ENCODE measurements at regions not wholly inside any gene's neighbourhood (a gene's known extent, or its start where the extent isn't known, plus 50 kb on each side); places are given as distances from the start of the nearest gene placed in this dataset.

GRCh38 chr7:153628406-153628805, 423.8 kb upstream of the DPP6 start:
- Histone ChIP-seq H3K9me3 (ENCODE audit: low read length) (no peaks in the 10 kb centered on the region), H3K27me3 (ENCODE audit: insufficient read depth, low read length, poor library complexity, severe bottlenecking) (no peaks in the 10 kb centered on the region), H3K36me3 (ENCODE audit: insufficient read depth, low read length) (no peaks in the 10 kb centered on the region), H3K27ac (ENCODE audit: low read depth, low read length) (no peak overlapping the region), H3K4me1 (ENCODE audit: insufficient read depth, low read length) (no peaks in the 10 kb centered on the region), H3K4me3 (ENCODE audit: low read length) (no peak overlapping the region)
- ChIA-PET POLR2A (no interaction called here), CTCF (no interaction called here)
- DNase-seq: no peak
- Mint-ChIP-seq H3K36me3 (no peaks in the 10 kb centered on the region), H3K9me3 (peaks cover under 1 to 22% (median 8%) of the 10 kb centered on the region in 5 donors), H3K4me3 (no peak overlapping the region), H3K27me3 (no peaks in the 10 kb centered on the region), H3K4me1 (no peaks in the 10 kb centered on the region), H3K27ac (no peak overlapping the region)

GRCh38 chr7:153628825-153629224, 423.4 kb upstream of the DPP6 start:
- H3K4me3 Mint-ChIP-seq: no peak overlapping the region
- H3K4me1 Mint-ChIP-seq: no peaks in the 10 kb centered on the region
- H3K36me3 Mint-ChIP-seq: no peaks in the 10 kb centered on the region
- no peak for DNase-seq
- no peaks in the 10 kb centered on the region for H3K9me3 ChIP-seq (ENCODE audit: low read length)
- no peak overlapping the region for H3K4me3 ChIP-seq (ENCODE audit: low read length)
- no peaks in the 10 kb centered on the region for H3K27me3 ChIP-seq (ENCODE audit: insufficient read depth, low read length, poor library complexity, severe bottlenecking)
- H3K36me3 ChIP-seq (ENCODE audit: insufficient read depth, low read length): no peaks in the 10 kb centered on the region
- CTCF ChIA-PET: no interaction called here
- no peaks in the 10 kb centered on the region for H3K4me1 ChIP-seq (ENCODE audit: insufficient read depth, low read length)
- no peak overlapping the region for H3K27ac ChIP-seq (ENCODE audit: low read depth, low read length)
- POLR2A ChIA-PET: no interaction called here
- H3K27me3 Mint-ChIP-seq: no peaks in the 10 kb centered on the region
- no peak overlapping the region for H3K27ac Mint-ChIP-seq
- H3K9me3 Mint-ChIP-seq: peaks cover 0 to 22% (median 7%) of the 10 kb centered on the region in 5 donors

- Histone ChIP-seq H3K27ac (ENCODE audit: low read depth, low read length) (no peak overlapping the region), H3K27me3 (ENCODE audit: insufficient read depth, low read length, poor library complexity, severe bottlenecking) (no peaks in the 10 kb centered on the region), H3K9me3 (ENCODE audit: low read length) (no peaks in the 10 kb centered on the region), H3K4me1 (ENCODE audit: insufficient read depth, low read length) (no peaks in the 10 kb centered on the region), H3K4me3 (ENCODE audit: low read length) (no peak overlapping the region), H3K36me3 (ENCODE audit: insufficient read depth, low read length) (no peaks in the 10 kb centered on the region)
- H3K36me3 Mint-ChIP-seq: no peaks in the 10 kb centered on the region
- H3K27me3 Mint-ChIP-seq: no peaks in the 10 kb centered on the region
- H3K4me3 Mint-ChIP-seq: no peak overlapping the region
- peaks cover 13 to 25% (median 15%) of the 10 kb centered on the region in 5 donors for H3K9me3 Mint-ChIP-seq
- no peak for DNase-seq
- ChIA-PET CTCF (no interaction called here), POLR2A (no interaction called here)
- no peaks in the 10 kb centered on the region for H3K4me1 Mint-ChIP-seq
- H3K27ac Mint-ChIP-seq: no peak overlapping the region
These were observed 413.3 kb upstream of the DPP6 start for GRCh38 chr7:153638821-153639435.

- H3K36me3 Mint-ChIP-seq: no peaks in the 10 kb centered on the region
These were observed 411.6 kb upstream of the DPP6 start for GRCh38 chr7:153640586-153640985.

GRCh38 chr7:153641199-153641598, 411.0 kb upstream of the DPP6 start:
- Mint-ChIP-seq H3K27ac (no peak overlapping the region), H3K27me3 (no peaks in the 10 kb centered on the region), H3K36me3 (no peaks in the 10 kb centered on the region), H3K4me3 (no peak overlapping the region), H3K9me3 (peaks cover 17 to 29% (median 20%) of the 10 kb centered on the region in 5 donors), H3K4me1 (no peaks in the 10 kb centered on the region)
- H3K9me3 ChIP-seq (ENCODE audit: low read length): no peaks in the 10 kb centered on the region
- DNase-seq: no peak
- no peak overlapping the region for H3K4me3 ChIP-seq (ENCODE audit: low read length)
- no peaks in the 10 kb centered on the region for H3K4me1 ChIP-seq (ENCODE audit: insufficient read depth, low read length)
- ChIA-PET POLR2A (no interaction called here), CTCF (no interaction called here)
- no peaks in the 10 kb centered on the region for H3K27me3 ChIP-seq (ENCODE audit: insufficient read depth, low read length, poor library complexity, severe bottlenecking)
- no peaks in the 10 kb centered on the region for H3K36me3 ChIP-seq (ENCODE audit: insufficient read depth, low read length)
- no peak overlapping the region for H3K27ac ChIP-seq (ENCODE audit: low read depth, low read length)

More at GRCh38 chr7:153640586-153640985, 411.6 kb upstream of the DPP6 start:
- H3K27me3 Mint-ChIP-seq: no peaks in the 10 kb centered on the region
- ChIA-PET POLR2A (no interaction called here), CTCF (no interaction called here)
- no peaks in the 10 kb centered on the region for H3K4me1 ChIP-seq (ENCODE audit: insufficient read depth, low read length)
- H3K4me3 ChIP-seq (ENCODE audit: low read length): no peak overlapping the region
- peaks cover 17 to 28% (median 20%) of the 10 kb centered on the region in 5 donors for H3K9me3 Mint-ChIP-seq
- H3K4me3 Mint-ChIP-seq: no peak overlapping the region
- H3K4me1 Mint-ChIP-seq: no peaks in the 10 kb centered on the region
- H3K27me3 ChIP-seq (ENCODE audit: insufficient read depth, low read length, poor library complexity, severe bottlenecking): no peaks in the 10 kb centered on the region
- DNase-seq: no peak
- H3K27ac Mint-ChIP-seq: no peak overlapping the region
- no peak overlapping the region for H3K27ac ChIP-seq (ENCODE audit: low read depth, low read length)
- H3K9me3 ChIP-seq (ENCODE audit: low read length): no peaks in the 10 kb centered on the region
- H3K36me3 ChIP-seq (ENCODE audit: insufficient read depth, low read length): no peaks in the 10 kb centered on the region

- Mint-ChIP-seq H3K4me1 (no peaks in the 10 kb centered on the region), H3K9me3 (peaks cover 10 to 35% (median 21%) of the 10 kb centered on the region in 5 donors), H3K4me3 (no peak overlapping the region), H3K27ac (no peak overlapping the region), H3K36me3 (no peaks in the 10 kb centered on the region), H3K27me3 (no peaks in the 10 kb centered on the region)
- H3K4me1 ChIP-seq (ENCODE audit: insufficient read depth, low read length): no peaks in the 10 kb centered on the region
- no peaks in the 10 kb centered on the region for H3K36me3 ChIP-seq (ENCODE audit: insufficient read depth, low read length)
- POLR2A ChIA-PET: no interaction called here
- no peak overlapping the region for H3K4me3 ChIP-seq (ENCODE audit: low read length)
- no peak overlapping the region for H3K27ac ChIP-seq (ENCODE audit: low read depth, low read length)
- CTCF ChIA-PET: no interaction called here
- H3K27me3 ChIP-seq (ENCODE audit: insufficient read depth, low read length, poor library complexity, severe bottlenecking): no peaks in the 10 kb centered on the region
- H3K9me3 ChIP-seq (ENCODE audit: low read length): no peaks in the 10 kb centered on the region
- no peak for DNase-seq
These were observed 409.2 kb upstream of the DPP6 start for GRCh38 chr7:153642989-153643388.

- H3K4me1 ChIP-seq (ENCODE audit: insufficient read depth, low read length): no peaks in the 10 kb centered on the region
- ChIA-PET POLR2A (no interaction called here), CTCF (no interaction called here)
- Mint-ChIP-seq H3K9me3 (peaks cover 0 to 17% (median 12%) of the 10 kb centered on the region in 5 donors), H3K4me1 (no peaks in the 10 kb centered on the region), H3K27me3 (peaks cover 0 to 2% of the 10 kb centered on the region in 2 donors), H3K36me3 (peaks cover 0 to 1% (median 0%) of the 10 kb centered on the region in 3 donors), H3K4me3 (no peak overlapping the region), H3K27ac (no peak overlapping the region)
- no peak overlapping the region for H3K27ac ChIP-seq (ENCODE audit: low read depth, low read length)
- H3K27me3 ChIP-seq (ENCODE audit: insufficient read depth, low read length, poor library complexity, severe bottlenecking): no peaks in the 10 kb centered on the region
- H3K36me3 ChIP-seq (ENCODE audit: insufficient read depth, low read length): no peaks in the 10 kb centered on the region
- H3K4me3 ChIP-seq (ENCODE audit: low read length): no peak overlapping the region
- DNase-seq: no peak
- H3K9me3 ChIP-seq (ENCODE audit: low read length): no peaks in the 10 kb centered on the region
These were observed 394.9 kb upstream of the DPP6 start for GRCh38 chr7:153657182-153657800.

GRCh38 chr7:153675131-153675530, 377.1 kb upstream of the DPP6 start:
- Mint-ChIP-seq H3K27ac (no peak overlapping the region), H3K4me1 (no peaks in the 10 kb centered on the region), H3K9me3 (peaks cover 0 to 17% (median 5%) of the 10 kb centered on the region in 5 donors), H3K36me3 (no peaks in the 10 kb centered on the region), H3K4me3 (no peak overlapping the region), H3K27me3 (peaks cover 0 to 1% of the 10 kb centered on the region in 2 donors)
- H3K36me3 ChIP-seq (ENCODE audit: insufficient read depth, low read length): no peaks in the 10 kb centered on the region
- no peaks in the 10 kb centered on the region for H3K9me3 ChIP-seq (ENCODE audit: low read length)
- no peaks in the 10 kb centered on the region for H3K4me1 ChIP-seq (ENCODE audit: insufficient read depth, low read length)
- no peak overlapping the region for H3K27ac ChIP-seq (ENCODE audit: low read depth, low read length)
- no peaks in the 10 kb centered on the region for H3K27me3 ChIP-seq (ENCODE audit: insufficient read depth, low read length, poor library complexity, severe bottlenecking)
- ChIA-PET CTCF (interaction anchor here (1.8 kb wide), 1 partner anchor 9 kb away, joined by 4 read pairs; no protein-coding TSS in a partner anchor), POLR2A (no interaction called here)
- DNase-seq: no peak
- no peak overlapping the region for H3K4me3 ChIP-seq (ENCODE audit: low read length)
